GM18502 (cell line): ENCODE measurements at regions not wholly inside any gene's neighbourhood (a gene's known extent, or its start where the extent isn't known, plus 50 kb on each side); places are given as distances from the start of the nearest gene placed in this dataset.

Experiments used
- ATAC-seq: cut with Tn5 transposase; IDR thresholded peaks from one replicate; pipeline ENCODE4 v1.9.1; 2021; ENCODE audit warnings: mild to moderate bottlenecking; ENCODE audit not compliant: unreplicated experiment, poor library complexity

GRCh38 chr16:6274351-6274750 lies 1058.3 kb upstream of the RBFOX1 start:
- no peak for ATAC-seq

GRCh38 chr16:6267682-6268081 lies 1065.0 kb upstream of the RBFOX1 start:
- no peak for ATAC-seq

- no peak for ATAC-seq
Observed at GRCh38 chr16:6266703-6267102, 1065.9 kb upstream of the RBFOX1 start.

- ATAC-seq = no peak
Observed at GRCh38 chr16:6265968-6266367, 1066.7 kb upstream of the RBFOX1 start.

- no peak for ATAC-seq
Observed at GRCh38 chr16:6258056-6258455, 1074.6 kb upstream of the RBFOX1 start.

- ATAC-seq = no peak
Observed at GRCh38 chr16:6252541-6252940, 1080.1 kb upstream of the RBFOX1 start.

GRCh38 chr16:6250511-6250910 lies 1082.1 kb upstream of the RBFOX1 start:
- ATAC-seq = no peak

- no peak for ATAC-seq
Observed at GRCh38 chr16:6249863-6250262, 1082.8 kb upstream of the RBFOX1 start.

- no peak for ATAC-seq
Observed at GRCh38 chr16:6248199-6248598, 1084.4 kb upstream of the RBFOX1 start.

- no peak for ATAC-seq
Observed at GRCh38 chr16:6247775-6248174, 1084.9 kb upstream of the RBFOX1 start.

- no peak for ATAC-seq
Observed at GRCh38 chr16:6247150-6247549, 1085.5 kb upstream of the RBFOX1 start.

- no peak for ATAC-seq
Observed at GRCh38 chr16:6246266-6246665, 1086.4 kb upstream of the RBFOX1 start.

- no peak for ATAC-seq
Observed at GRCh38 chr16:6232056-6232455, 1100.6 kb upstream of the RBFOX1 start.

GRCh38 chr16:6231398-6231797 lies 1101.2 kb upstream of the RBFOX1 start:
- ATAC-seq = no peak

GRCh38 chr16:6229186-6229585 lies 1103.5 kb upstream of the RBFOX1 start:
- ATAC-seq = no peak

- ATAC-seq = no peak
Observed at GRCh38 chr16:6218855-6219254, 1113.8 kb upstream of the RBFOX1 start.

GRCh38 chr16:6216836-6217235 lies 1115.8 kb upstream of the RBFOX1 start:
- ATAC-seq = no peak

GRCh38 chr16:6211644-6212043 lies 1114.0 kb upstream of the EEF2KMT start:
- ATAC-seq = no peak

- no peak for ATAC-seq
Observed at GRCh38 chr16:6209355-6209930, 1111.8 kb upstream of the EEF2KMT start.

GRCh38 chr16:6207580-6207979 lies 1110.0 kb upstream of the EEF2KMT start:
- ATAC-seq = no peak

- no peak for ATAC-seq
Observed at GRCh38 chr16:6207124-6207523, 1109.5 kb upstream of the EEF2KMT start.

GRCh38 chr16:6206080-6206479 lies 1108.5 kb upstream of the EEF2KMT start:
- ATAC-seq = no peak

GRCh38 chr16:6204945-6205344 lies 1107.3 kb upstream of the EEF2KMT start:
- no peak for ATAC-seq
